ENCODE measurements at regions not wholly inside any gene's neighbourhood (a gene's known extent, or its start where the extent isn't known, plus 50 kb on each side); places are given as distances from the start of the nearest gene placed in this dataset.

GRCh38 chr6:153958860-153959259 lies 80.2 kb upstream of the OPRM1 start (continued):
- no peak for TF ChIP-seq MGA (IDR thresholded peaks at IDR 0.05)
